GM19328 (cell line): ENCODE measurements at regions not wholly inside any gene's neighbourhood (a gene's known extent, or its start where the extent isn't known, plus 50 kb on each side); places are given as distances from the start of the nearest gene placed in this dataset.

Experiments
- ATAC-seq: cut with Tn5 transposase; IDR thresholded peaks from one replicate; pipeline ENCODE4 v1.9.1; 2021; ENCODE audit warnings: mild to moderate bottlenecking, moderate library complexity; ENCODE audit not compliant: unreplicated experiment

DNA sequence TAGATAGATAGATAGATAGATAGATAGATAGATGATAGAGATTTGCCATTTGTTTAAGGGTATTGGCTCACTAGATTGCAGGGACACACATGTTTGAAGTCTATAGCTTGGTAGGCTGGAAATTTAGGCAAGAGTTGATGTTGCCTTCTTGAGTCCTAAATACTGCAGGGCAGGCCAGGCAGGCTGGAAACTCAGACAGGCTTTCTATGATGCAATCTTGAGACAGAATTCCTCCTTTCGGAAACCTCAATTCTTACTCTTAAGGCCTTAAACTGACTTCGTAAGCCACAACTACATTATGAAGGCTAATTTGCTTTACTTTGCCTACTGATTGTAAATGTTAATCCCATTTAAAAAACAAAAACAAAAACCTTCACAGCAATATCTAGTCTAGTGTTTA, 322.9 kb upstream of the AKR1E2 start:
- no peak for ATAC-seq

DNA sequence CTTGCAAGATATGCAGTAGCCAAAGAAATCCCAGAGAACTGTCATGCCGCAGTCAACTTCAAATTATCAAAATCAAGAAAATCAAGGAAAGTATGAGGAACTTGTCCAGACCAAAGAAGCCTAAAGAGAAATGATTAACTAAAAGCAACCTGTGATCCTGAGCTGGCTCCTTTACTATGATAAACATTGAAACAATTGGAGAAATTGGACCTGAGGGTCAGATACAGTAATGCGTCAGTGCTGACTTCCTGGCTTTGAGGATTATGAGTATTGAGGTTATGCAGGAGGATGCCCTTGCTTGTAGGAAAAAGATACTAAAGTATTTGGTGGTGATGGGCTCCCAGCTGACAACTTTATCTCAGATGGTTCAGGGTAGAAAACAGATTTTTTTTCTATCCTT, 324.7 kb upstream of the AKR1E2 start:
- no peak for ATAC-seq

DNA sequence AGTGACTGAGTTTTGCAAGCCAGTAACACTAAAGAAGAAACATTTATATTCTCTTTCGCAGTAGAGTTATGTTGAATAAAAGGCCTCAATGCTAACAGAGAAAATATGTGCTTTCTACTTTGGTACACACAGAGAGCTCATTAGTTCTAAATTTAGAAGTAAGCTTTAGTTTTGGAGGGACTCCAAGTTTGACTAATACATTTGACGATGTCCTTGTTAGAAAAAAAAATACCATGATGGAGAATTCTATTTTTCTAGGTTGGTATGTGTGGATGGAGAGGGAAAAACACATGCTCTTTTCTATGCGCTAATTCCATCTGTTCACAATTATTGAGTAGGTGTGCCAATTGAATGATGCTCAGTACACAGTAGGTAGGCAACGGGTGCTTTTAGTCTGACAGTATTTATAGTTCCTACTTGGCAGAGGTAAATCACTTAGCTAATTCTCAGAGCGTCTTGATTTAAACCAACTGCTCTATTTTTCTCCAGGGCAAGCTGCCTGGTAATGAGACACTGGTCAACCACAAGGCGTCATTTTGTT, 327.2 kb upstream of the AKR1E2 start:
- no peak for ATAC-seq

DNA sequence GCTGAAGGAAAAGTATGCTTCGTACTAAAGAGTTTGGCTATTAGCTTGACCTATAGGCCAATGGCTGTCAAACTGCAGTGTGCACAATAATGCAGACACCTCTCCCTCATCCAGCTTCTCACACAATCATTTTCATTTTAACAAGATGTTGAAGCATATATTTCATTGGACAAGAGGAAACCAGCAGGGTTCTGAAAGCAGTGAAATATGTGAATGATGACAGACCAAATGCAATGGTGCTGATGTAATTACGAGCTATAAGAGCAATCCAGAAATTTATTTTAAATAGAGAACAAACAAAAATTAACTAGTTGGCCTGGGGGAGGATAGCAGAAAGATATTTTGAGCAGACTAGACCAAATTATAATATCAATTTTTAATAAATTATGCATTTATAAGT, 331.5 kb upstream of the AKR1E2 start:
- ATAC-seq, result no peak

DNA sequence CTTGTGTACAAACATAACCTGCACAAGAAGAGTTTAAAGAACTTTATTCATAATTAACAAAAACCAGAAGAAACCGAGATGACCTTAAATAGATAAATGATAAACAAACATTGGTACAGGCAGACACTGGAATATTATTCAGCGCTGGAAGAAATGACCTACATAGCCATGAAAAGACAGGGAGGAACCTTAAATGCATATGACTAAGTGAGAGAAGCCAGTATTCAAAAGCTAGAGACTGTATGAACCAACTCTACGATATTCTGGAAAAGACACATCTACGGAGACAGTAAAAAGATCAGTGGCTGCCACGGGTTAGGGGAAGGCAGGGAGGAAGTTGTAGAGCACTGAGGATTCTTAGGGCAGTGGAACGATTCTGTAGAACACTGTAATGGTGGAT, 333.8 kb upstream of the AKR1E2 start:
- no peak for ATAC-seq

DNA sequence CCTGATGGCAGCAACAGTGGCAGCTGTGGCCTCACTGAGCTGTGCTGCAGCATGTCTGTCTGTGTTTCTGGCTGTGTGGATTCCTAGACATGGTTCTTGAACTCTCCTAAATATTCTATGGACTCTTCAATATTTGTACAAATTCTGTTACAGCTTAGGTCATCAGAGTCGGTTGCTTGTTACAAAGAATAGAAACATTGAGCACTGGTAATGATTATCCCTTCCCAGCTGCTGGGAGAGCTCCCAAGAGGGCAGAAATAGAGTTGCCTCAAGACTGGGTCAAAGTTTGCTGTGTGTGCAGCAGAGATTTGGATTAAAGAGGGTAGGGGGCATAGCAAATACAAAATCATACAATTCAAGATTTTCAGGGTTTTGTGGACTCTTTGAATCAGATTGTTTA, 337.1 kb upstream of the AKR1E2 start:
- no peak for ATAC-seq

DNA sequence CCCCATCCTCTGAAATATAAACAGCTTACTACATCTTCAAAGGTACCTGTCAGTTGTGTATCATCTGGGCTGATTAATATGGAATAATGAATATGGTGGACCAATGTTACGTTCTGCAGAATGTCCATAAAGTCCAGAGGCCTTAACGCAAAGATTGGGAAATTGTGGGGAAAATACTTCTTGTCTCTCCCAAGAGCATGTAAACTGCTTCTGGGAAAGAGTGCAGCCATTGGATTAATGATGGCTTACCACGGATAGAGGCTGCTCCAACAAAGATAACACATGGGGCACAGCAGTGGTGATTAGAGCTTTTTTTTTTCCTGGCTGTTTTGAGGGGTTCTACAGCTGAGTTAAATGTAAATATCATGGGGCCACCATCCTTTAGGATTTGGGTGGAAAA, 340.4 kb upstream of the AKR1E2 start:
- ATAC-seq, result no peak

DNA sequence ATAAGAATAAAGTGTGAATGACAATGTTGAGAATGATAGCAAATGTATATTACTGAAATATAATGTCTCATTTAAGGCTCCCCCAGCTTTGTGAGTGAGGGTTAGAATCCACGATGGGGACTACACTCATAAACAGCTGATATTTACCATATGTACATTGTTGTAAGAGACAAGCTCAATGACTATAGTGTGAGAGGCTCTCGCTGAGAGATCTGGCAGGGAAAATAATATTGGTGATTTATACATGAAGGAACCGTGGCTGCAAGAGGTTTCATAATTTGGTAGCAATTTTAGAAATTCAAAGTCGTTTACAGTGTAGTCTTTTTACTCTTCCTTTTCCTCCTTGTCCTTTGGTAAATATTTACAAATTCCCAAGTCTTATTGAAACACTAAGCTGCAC, 342.2 kb upstream of the AKR1E2 start:
- ATAC-seq, result no peak

DNA sequence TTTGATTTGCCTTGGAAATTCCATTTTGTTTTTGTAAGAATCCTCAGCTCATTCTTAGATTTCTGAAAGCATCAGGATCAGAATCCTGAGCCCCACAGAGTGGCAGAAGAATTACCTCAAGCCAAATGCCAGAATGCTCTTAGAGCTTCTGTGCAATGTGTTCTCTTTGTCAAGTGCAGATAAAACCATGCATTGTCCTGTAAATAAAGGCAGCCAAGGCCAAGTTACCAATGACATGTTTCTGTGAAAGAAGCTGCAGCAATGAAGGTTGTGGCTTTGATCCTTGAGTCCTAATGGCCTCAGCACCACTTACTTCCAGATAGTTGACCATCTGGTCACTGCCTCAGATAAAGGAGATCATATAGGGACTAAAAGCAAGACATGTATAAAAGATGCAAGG, 343.3 kb upstream of the AKR1E2 start:
- no peak for ATAC-seq

DNA sequence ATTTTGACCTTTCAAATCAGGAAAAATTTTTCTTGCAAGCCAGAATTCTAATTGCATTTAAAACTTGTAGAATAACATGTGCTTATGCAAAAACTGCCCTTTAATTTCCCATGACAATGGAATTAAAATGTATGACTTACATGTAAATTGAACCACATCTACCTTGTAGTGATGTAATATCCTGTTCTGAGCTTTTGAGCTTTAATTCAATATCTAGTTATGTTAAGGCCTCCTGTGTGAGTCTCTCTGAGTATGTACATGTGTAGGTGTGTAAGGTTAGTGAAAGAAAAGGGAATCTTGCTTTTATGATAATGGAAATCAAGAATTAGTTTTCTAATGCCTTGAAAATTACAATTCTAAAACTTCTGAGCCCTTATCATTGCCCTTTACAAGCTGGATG, 344.8 kb upstream of the AKR1E2 start:
- ATAC-seq, result no peak

DNA sequence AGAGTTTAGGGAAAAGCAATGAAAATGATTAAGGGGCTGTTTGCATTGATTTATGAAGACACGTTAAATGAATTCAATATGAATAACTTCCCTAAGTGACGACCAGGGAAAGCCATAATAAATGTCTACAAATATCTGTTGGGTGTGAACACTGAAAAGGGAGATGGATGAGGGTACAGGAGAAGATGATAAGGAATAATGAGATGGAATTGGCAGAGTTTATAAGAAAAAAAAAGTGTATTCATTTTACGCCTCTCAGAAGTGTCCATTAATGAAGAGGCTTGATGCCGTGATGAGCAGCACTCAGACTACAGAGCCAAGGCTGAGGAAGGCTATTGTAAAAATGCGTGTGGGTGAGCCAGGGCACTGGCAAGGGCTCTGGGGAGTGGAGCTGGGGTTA, 346.7 kb upstream of the AKR1E2 start:
- no peak for ATAC-seq

DNA sequence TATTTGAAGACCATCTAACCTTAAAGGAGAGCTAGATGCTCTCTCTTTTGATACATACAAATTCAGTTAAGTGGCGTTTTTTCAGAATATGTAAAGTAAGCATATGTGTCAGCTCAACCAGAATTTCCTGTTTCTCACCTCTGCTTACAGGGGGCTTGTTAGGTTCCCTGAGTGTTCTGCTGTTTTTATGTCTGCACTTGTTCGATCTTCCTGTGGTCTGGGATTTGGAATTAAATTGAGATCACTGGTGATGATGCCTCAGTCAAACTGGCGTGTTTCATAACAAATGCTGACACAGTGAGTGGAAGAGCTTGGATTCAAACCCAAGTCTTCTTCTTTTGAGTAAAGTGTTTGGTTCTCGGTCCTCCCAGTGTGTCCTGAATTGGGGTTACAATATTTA, 348.3 kb upstream of the AKR1E2 start:
- no peak for ATAC-seq

DNA sequence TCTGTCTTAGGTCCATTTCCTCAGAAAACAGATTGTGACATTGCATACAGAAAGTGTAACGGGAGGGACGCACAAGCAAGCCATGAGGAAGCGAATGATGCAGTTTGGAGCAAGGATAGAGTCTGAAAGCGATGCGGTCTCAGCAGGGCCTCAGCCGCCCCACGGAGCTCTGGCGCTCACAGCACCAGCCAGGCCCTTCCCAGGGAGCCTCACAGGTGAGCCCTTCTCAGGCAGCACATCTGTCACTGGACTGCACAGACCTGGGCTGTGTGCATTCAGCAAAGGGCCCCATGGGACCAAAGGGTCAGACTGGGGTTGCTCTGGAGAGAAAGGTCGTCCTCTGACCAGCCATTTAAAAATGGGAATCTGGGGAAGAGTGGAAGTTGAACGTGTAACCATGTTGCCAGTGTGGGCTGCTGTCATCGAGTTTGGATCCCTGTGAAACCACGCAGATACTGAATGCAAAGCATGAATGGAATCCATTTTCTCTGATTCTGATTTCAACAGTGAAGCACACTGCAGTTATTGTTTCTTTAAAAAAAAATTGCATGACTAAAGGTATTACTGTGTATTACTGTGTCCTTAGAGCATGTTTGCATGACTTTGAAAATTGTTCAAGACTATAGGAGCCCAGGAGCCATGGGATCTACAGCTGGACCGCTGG, 350.0 kb upstream of the AKR1E2 start:
- no peak for ATAC-seq

DNA sequence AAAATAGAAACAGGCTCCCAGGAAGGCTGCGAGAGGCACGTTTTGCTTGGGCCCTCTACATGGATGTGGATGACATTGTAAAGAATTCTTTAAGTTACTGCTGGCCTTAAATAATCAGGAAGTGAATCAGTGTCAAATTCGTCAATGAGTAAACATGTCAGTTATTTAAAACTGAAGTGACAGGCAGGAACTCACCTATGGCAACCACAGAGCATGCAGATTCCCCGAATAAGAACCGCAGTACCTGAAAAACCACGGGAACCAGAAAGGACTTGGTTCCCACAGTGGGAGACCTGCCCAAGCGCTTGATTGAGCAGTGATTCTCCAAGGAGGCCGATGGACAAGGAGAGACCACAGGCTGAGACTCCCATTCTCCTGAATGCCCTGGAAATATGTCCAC, 351.2 kb upstream of the AKR1E2 start:
- no peak for ATAC-seq

DNA sequence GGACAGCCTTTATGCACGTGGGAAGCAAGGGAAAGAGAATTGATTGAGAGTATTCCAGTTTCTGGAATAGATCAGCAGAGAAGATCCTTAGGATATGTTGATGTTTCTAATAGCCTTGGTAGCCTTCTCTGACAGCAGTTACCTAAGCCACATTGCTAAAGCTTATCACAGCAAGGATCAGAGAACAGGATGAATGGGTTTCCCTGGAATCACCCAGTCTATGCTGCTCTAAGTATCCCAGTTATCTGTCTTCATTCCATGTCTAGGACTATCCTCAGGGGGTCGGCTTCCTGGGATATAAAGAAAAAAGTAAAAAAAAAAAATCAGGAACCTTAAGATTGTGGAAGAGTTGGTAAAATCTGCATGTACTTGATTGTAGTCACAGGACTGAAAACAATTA, 352.0 kb upstream of the AKR1E2 start:
- no peak for ATAC-seq

DNA sequence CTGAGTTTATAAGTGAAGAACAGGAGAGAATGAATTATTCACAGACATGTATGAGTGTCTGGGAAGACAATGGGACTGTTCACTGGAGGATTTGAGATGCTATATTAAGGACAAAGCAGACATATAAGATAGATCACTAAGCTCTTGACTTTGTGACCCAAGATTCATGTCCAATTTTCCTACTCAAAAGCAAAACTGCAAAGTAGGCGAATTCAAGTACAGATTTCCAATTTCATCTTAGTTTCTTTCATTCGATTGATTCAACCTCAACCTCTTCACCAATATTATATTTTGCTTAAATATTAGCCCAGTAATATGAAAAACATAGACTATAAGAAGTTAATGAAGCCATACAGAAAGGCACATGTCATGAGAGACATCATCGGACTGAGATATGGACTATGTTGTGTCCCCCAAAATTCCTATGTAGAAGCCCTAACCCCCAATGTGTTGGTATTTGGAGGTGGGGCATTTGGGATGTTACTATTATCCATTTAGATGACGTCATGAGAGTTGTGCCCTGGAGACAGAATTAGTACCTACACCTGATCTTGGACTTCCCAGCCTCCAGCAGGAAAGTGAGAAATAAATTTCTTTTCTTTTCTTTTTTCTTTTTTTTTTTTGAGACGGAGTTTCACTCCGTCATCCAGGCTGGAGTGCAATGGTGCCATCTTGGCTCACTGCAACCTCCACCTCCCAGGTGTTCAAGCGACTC, 353.7 kb upstream of the AKR1E2 start:
- ATAC-seq, result no peak

DNA sequence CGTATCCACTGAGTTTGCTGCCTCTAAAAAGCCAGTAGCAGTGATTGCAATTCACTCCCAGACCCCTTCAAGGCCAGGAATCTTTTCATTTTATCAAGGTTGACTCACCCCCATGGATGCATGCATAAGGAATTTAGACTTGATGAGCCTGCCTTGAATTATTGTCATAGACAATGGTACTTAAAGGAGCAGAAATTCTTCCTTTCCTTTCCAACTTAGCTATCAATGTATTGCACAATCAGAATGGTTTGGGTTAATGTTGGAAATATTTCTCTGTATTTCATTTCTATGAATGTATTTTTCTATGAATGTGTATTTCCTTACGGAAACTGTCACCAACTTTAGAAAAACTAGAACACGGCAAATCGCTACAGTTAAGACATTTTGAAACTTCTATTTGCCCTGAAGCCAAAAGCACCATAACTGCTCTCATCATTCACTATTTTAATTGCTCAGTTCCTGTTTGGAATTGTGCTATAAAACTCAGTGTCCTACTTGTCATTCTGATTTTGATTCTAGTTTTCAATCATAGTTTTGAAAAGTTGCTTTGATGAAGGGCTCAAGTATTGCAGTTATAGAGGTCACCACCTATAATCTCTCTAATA, 355.7 kb upstream of the AKR1E2 start:
- ATAC-seq, result no peak

DNA sequence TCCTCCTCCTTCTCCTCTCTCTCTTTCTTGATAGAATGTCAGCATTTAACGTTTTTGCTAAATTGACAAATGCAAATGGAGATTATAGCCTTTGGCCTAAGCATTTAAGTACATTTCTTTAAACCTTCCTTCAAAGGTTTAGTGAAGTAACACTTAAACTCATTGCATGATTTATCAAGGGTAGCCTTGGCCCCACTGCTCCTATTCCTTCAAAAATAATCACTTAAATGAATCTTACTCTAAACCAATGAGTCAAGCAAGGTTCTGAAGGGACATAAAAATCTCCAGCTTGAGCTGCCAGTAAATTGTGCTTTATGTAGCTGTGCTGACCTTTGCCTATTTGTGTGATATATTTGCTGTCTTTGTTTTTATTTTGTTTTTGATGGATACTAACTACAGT, 358.5 kb upstream of the AKR1E2 start:
- ATAC-seq, result no peak

DNA sequence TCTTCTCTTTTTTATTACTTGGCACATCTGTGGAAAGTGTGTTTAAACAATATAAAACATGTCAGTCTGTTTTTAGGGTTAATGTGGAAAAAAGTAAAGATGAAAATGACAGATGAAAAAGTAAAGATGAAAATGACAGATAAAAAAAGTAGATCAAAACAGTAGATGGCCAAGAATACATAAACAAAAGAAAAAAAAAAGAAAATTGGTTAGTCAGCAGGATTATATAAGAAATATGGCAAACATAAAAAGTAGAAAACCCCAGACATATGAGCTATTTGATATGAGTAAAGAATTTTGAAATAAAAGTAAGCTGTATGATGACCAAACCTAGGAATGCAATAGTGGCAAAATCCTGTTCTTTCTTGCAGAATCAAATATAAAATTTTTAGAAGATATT, 365.7 kb upstream of the AKR1E2 start:
- no peak for ATAC-seq

DNA sequence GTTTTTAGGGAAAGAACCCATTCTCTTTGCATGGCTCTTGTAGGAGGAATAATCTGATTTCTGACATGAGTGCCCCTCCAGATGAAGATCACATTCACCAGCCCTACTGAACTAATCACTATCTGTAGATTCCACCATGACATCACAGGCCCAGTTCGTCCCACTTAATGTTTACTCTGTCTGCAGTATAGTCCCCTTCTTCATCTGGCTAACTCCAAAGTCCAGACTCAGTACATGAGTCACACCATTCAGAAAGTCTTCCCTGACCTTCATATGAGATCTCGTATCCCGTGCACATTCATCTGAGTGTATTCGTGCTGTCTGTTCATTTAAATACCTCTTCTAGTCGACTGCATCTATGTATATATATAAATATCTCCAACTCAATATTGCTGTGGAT, 366.5 kb upstream of the AKR1E2 start:
- ATAC-seq, result no peak

DNA sequence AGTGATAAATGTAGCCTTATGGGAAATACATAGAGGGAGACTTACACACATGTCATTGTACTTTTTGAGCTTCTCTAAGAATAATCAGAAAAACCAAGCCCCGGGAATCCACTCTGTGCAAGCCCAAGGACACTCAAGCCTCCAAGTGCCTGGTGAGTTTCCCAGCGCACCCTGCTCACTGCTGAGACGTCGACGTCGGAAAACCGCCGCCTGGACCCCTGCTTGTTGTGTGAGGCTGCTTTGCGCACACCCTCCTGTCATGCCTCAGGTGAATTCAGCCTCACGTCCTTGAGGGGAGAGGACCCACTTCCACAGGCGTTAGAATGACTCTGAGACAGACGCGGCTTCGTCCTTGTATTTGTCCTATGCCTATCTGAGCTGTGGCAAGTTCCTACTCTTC, 368.4 kb upstream of the AKR1E2 start:
- ATAC-seq, result no peak

DNA sequence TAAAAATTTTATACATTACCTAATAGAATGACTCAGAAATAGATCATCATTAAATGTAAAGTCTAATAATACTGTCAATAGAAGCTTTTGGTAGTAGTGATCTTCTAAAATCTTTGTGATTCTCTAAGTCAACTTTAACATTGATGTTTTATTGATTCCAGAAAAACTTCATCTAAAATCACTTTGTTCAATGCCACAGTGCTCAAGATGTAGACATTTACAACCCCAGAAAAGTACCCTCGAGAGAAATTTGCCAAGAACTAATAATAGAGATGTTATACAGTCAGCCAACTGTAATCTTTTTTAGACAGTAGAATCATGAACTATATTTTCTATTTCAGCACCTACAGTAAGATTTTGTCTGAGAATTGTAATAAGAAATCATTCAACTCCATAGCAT, 369.2 kb upstream of the AKR1E2 start:
- ATAC-seq, result no peak
